ENCODE measurements at regions not wholly inside any gene's neighbourhood (a gene's known extent, or its start where the extent isn't known, plus 50 kb on each side); places are given as distances from the start of the nearest gene placed in this dataset.

GRCh38 chr15:87293031-87293430 lies 963.5 kb downstream of the NTRK3 start:
- TF ChIP-seq CTCF (IDR thresholded peaks at IDR 0.05) (no peak), EZH2phosphoT487 (IDR thresholded peaks at IDR 0.05) (no peak), EZH2 (IDR thresholded peaks at IDR 0.05) (no peak)

Data from neural progenitor cell (in vitro differentiated cells).